CD8-positive, alpha-beta memory T cell (primary cell): ENCODE measurements at regions not wholly inside any gene's neighbourhood (a gene's known extent, or its start where the extent isn't known, plus 50 kb on each side); places are given as distances from the start of the nearest gene placed in this dataset.
A peak's percentile ranks its signal among the peaks of the same experiment; 100 is the strongest.

Experiments
- CTCF ChIA-PET: fragments of 350-600 bp; sonication (Branson Sonifier 250); formaldehyde crosslinking; loops from one replicate; lab custom pipeline; 2021; ENCODE audit warnings: antibody characterized with exemption; lab: Charles Lee
- POLR2A ChIA-PET: fragments of 350-600 bp; sonication (Branson Sonifier 250); formaldehyde crosslinking; loops from one replicate; lab custom pipeline; 2021; ENCODE audit warnings: antibody characterized with exemption; lab: Charles Lee
- DNase-seq, 5 donors: peaks; one replicate each; pipeline versions ENCODE4 v3.0.0 to v3.0.0-alpha.2; 2020 to 2022; ENCODE audit warnings: mixed read lengths in 1 of 5
- H3K27ac ChIP-seq: one replicate; pipeline ENCODE4 v1.7.0; 2013; ENCODE audit warnings: low read depth, mild to moderate bottlenecking, low read length, moderate library complexity
- H3K27me3 ChIP-seq: 2 replicates; pipeline ENCODE4 v1.7.0; 2013; ENCODE audit warnings: low read length, mild to moderate bottlenecking; ENCODE audit not compliant: insufficient read depth, poor library complexity, severe bottlenecking
- H3K36me3 ChIP-seq: 2 replicates; pipeline ENCODE4 v1.7.0; 2013; ENCODE audit warnings: mild to moderate bottlenecking, low read length, moderate library complexity; ENCODE audit not compliant: insufficient read depth
- H3K4me1 ChIP-seq: 2 replicates; pipeline ENCODE4 v1.7.0; 2013; ENCODE audit warnings: mild to moderate bottlenecking, low read length, moderate library complexity; ENCODE audit not compliant: insufficient read depth
- H3K4me3 ChIP-seq: 2 replicates; pipeline ENCODE4 v1.7.0; 2013; ENCODE audit warnings: mild to moderate bottlenecking, low read length
- H3K9me3 ChIP-seq: 2 replicates; pipeline ENCODE4 v1.7.0; 2013; ENCODE audit warnings: mild to moderate bottlenecking, low read length
- H3K27ac Mint-ChIP-seq, 8 donors: one replicate each; pipeline ENCODE4 v1.8.0; 2020 to 2021; ENCODE audit warnings: mixed read lengths in 8 of 8, mild to moderate bottlenecking in 6 of 8, inconsistent platforms in 3 of 8, moderate library complexity in 3 of 8
- H3K27me3 Mint-ChIP-seq, 2 donors: one replicate each; pipeline ENCODE4 v1.8.0; 2020 to 2021; ENCODE audit warnings: mixed read lengths in 2 of 2, mild to moderate bottlenecking in 1 of 2, moderate library complexity in 1 of 2
- H3K36me3 Mint-ChIP-seq, 3 donors: one replicate each; pipeline ENCODE4 v1.8.0; 2020 to 2021; ENCODE audit warnings: mixed read lengths in 3 of 3, inconsistent platforms in 1 of 3, mild to moderate bottlenecking in 1 of 3
- H3K4me1 Mint-ChIP-seq, 3 donors: one replicate each; pipeline ENCODE4 v1.8.0; 2020 to 2021; ENCODE audit warnings: mixed read lengths in 3 of 3, inconsistent platforms in 1 of 3, mild to moderate bottlenecking in 1 of 3
- H3K4me3 Mint-ChIP-seq, 7 donors: one replicate each; pipeline ENCODE4 v1.8.0; 2020 to 2021; ENCODE audit warnings: mixed read lengths in 7 of 7, mild to moderate bottlenecking in 6 of 7, moderate library complexity in 4 of 7, inconsistent platforms in 2 of 7
- H3K9me3 Mint-ChIP-seq, 5 donors: one replicate each; pipeline ENCODE4 v1.8.0; 2020 to 2022; ENCODE audit warnings: mixed read lengths in 5 of 5, mild to moderate bottlenecking in 3 of 5, moderate library complexity in 2 of 5, inconsistent platforms in 1 of 5

- H3K27me3 Mint-ChIP-seq = peaks cover 1 to 3% of the 10 kb centered on the region in 2 donors
- Histone ChIP-seq H3K36me3 (no peaks in the 10 kb centered on the region), H3K27me3 (no peaks in the 10 kb centered on the region), H3K9me3 (no peaks in the 10 kb centered on the region), H3K4me3 (no peak overlapping the region), H3K4me1 (no peaks in the 10 kb centered on the region), H3K27ac (no peak overlapping the region)
- H3K9me3 Mint-ChIP-seq = no peaks in the 10 kb centered on the region
- no peak overlapping the region for H3K4me3 Mint-ChIP-seq
- H3K4me1 Mint-ChIP-seq = no peaks in the 10 kb centered on the region
- POLR2A ChIA-PET = no interaction called here
- CTCF ChIA-PET = interaction anchor here (1.4 kb wide), 1 partner anchor 11 kb away, joined by 3 read pairs; no protein-coding TSS in a partner anchor
- H3K27ac Mint-ChIP-seq = no peak overlapping the region
- no peak for DNase-seq
- H3K36me3 Mint-ChIP-seq = no peaks in the 10 kb centered on the region
These were observed 129.7 kb upstream of the GSE1 start for GRCh38 chr16:85483424-85483823.

DNA sequence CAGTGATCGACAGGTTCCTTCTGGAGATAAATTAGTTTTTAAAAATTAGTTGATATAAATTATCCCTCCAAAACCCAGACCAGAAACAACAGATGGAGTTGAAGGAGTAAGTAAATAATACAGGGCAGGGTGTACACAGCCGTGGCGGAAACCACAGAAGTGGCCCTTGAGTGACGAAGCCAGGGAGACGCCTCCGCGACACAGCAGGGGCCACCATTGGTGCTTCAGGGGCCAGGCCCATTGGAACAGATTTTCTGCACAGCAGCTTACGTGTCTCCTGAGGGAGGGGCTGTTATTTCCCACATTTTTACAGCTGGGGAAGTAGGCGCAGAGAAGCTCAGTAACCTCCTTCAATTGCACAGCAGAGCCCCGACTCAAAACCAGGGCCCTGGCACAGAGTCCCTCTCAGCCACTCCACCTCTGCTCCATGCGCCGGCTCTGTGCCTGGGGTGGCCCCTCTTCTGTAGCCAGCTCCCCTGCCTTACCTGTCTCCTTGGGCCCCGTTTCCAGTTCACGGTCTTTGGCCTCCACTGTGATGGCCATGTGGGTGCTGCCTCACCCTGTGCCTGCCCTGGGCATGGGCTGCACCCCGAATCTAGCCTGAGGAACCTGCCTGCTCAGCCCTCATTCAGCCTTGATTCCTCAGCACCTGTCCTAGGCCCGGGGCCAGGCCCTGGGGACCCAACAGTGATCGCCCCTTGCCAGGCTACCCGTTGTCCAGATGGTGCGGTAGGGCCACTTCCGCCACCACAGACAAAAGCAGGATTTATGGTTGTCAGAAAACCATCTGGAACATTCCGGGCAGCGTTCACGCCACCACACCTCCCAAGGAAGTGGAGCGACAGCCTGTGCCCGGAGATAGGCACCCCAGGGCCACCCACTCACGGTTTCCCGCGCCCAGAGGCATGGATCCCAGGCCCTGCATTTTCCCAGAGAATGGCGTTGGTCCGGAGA, 128.5 kb upstream of the GSE1 start:
- Histone ChIP-seq H3K27ac (no peak overlapping the region), H3K4me3 (no peak overlapping the region), H3K36me3 (no peaks in the 10 kb centered on the region), H3K27me3 (no peaks in the 10 kb centered on the region), H3K9me3 (no peaks in the 10 kb centered on the region), H3K4me1 (no peaks in the 10 kb centered on the region)
- CTCF ChIA-PET = interaction anchor here (1.4 kb wide), 1 partner anchor 10 kb away, joined by 3 read pairs; no protein-coding TSS in a partner anchor
- no peak for DNase-seq
- Mint-ChIP-seq H3K36me3 (no peaks in the 10 kb centered on the region), H3K9me3 (no peaks in the 10 kb centered on the region), H3K4me1 (no peaks in the 10 kb centered on the region), H3K4me3 (no peak overlapping the region), H3K27ac (no peak overlapping the region), H3K27me3 (peaks cover 0 to 3% of the 10 kb centered on the region in 2 donors)
- POLR2A ChIA-PET = no interaction called here

- no peaks in the 10 kb centered on the region for H3K4me1 ChIP-seq
- ChIA-PET CTCF (interaction anchor here (1.1 kb wide), 1 partner anchor 11 kb away, joined by 3 read pairs; no protein-coding TSS in a partner anchor), POLR2A (no interaction called here)
- Mint-ChIP-seq H3K9me3 (no peaks in the 10 kb centered on the region), H3K27me3 (peaks cover 0 to 3% of the 10 kb centered on the region in 2 donors), H3K4me3 (no peak overlapping the region), H3K4me1 (no peaks in the 10 kb centered on the region), H3K36me3 (no peaks in the 10 kb centered on the region), H3K27ac (peak overlapping the region in 1 of 8 donors; percentile 87)
- no peaks in the 10 kb centered on the region for H3K36me3 ChIP-seq
- DNase-seq = no peak
- no peaks in the 10 kb centered on the region for H3K9me3 ChIP-seq
- H3K27me3 ChIP-seq = no peaks in the 10 kb centered on the region
- H3K27ac ChIP-seq = no peak overlapping the region
- H3K4me3 ChIP-seq = no peak overlapping the region
These were observed 127.7 kb upstream of the GSE1 start for GRCh38 chr16:85485379-85485778.

- no peaks in the 10 kb centered on the region for H3K36me3 Mint-ChIP-seq
- H3K27ac Mint-ChIP-seq = no peak overlapping the region
- peaks cover 0 to 2% of the 10 kb centered on the region in 2 donors for H3K27me3 Mint-ChIP-seq
- no peaks in the 10 kb centered on the region for H3K9me3 Mint-ChIP-seq
- Histone ChIP-seq H3K4me1 (no peaks in the 10 kb centered on the region), H3K9me3 (no peaks in the 10 kb centered on the region), H3K4me3 (no peak overlapping the region), H3K36me3 (no peaks in the 10 kb centered on the region), H3K27me3 (no peaks in the 10 kb centered on the region), H3K27ac (no peak overlapping the region)
- no peak for DNase-seq
- peaks cover 0 to 4% (median 2%) of the 10 kb centered on the region in 3 donors for H3K4me1 Mint-ChIP-seq
- H3K4me3 Mint-ChIP-seq = no peak overlapping the region
- ChIA-PET POLR2A (no interaction called here), CTCF (interaction anchor here (1.1 kb wide), 1 partner anchor 10 kb away, joined by 3 read pairs; no protein-coding TSS in a partner anchor)
These were observed 126.7 kb upstream of the GSE1 start for GRCh38 chr16:85486256-85486915.

DNA sequence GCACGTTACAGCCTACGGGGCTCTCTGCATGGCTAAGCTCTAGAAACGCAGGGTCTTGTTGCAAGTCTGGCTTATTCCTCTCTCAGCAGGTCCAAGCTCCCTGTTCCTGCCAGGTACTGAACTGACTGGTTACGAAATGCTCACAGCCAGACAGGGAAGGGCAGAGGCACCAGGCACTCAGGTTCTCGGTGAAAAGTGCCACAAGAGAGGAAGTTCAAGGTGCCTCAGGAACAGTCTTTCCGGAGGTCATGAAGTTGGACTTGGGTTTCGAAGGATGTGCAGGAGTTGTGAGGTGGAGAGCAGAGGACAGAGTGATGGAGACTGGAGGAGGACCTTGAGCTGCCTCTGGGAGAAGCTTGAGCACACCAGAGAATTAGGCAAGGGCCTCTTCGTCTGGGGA, 124.7 kb upstream of the GSE1 start:
- no peak overlapping the region for H3K27ac Mint-ChIP-seq
- ChIA-PET CTCF (interaction anchor here (1.0 to 1.2 kb wide), 3 partner anchors 16 to 333 kb away, joined by 3 read pairs; no protein-coding TSS in a partner anchor), POLR2A (no interaction called here)
- Histone ChIP-seq H3K27ac (no peak overlapping the region), H3K9me3 (no peaks in the 10 kb centered on the region), H3K36me3 (no peaks in the 10 kb centered on the region), H3K4me3 (no peak overlapping the region), H3K4me1 (no peaks in the 10 kb centered on the region), H3K27me3 (no peaks in the 10 kb centered on the region)
- H3K27me3 Mint-ChIP-seq = no peaks in the 10 kb centered on the region
- H3K4me1 Mint-ChIP-seq = peaks cover 0 to 9% (median 2%) of the 10 kb centered on the region in 3 donors
- no peaks in the 10 kb centered on the region for H3K9me3 Mint-ChIP-seq
- DNase-seq = no peak
- no peaks in the 10 kb centered on the region for H3K36me3 Mint-ChIP-seq
- H3K4me3 Mint-ChIP-seq = no peak overlapping the region

DNA sequence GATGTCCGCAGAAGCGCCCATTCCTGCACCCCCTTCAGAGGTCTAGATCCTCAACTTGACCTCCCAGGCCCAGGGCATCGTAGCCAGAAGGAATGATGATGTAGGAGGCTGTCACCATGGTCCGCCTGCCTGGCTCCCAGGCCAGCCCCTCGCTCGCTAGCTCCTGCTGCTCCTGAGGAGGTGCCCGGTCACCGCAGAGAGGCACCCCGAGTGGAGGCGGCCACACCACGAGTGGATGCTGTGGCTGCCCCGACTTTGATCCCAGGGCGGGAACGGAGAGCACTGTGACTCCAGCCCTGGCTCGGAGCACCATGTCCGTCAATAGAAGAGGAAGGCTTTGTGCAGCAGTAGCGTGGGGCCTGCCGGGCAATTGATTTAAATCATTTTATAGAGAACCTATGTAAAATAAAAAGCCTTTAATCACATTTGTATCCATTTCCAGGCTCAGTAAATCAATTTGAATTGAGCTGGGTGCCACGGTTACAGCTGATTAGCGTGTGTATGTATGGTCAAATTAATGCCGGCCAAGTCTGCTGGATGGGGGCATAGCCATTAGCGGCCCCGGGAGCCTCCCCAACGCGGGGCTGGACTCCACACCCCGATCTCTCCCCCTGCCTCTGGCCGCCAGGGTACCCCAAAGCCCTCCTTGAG, 122.6 kb upstream of the GSE1 start:
- no peak for DNase-seq
- H3K27me3 ChIP-seq = no peaks in the 10 kb centered on the region
- ChIA-PET CTCF (interaction anchor here (1.0 to 2.3 kb wide), 7 partner anchors 29 to 125 kb away, joined by 3 to 17 read pairs (median 7); partner anchors contain the start of gene GSE1), POLR2A (interaction anchor here (0.7 kb wide), 1 partner anchor 110 kb away, joined by 3 read pairs; no protein-coding TSS in a partner anchor)
- H3K27ac ChIP-seq = no peak overlapping the region
- no peaks in the 10 kb centered on the region for H3K36me3 Mint-ChIP-seq
- H3K27me3 Mint-ChIP-seq = no peaks in the 10 kb centered on the region
- H3K27ac Mint-ChIP-seq = peak overlapping the region in 1 of 8 donors; percentile 65
- no peaks in the 10 kb centered on the region for H3K9me3 Mint-ChIP-seq
- no peaks in the 10 kb centered on the region for H3K4me1 ChIP-seq
- H3K4me1 Mint-ChIP-seq = peaks cover 0 to 9% (median 2%) of the 10 kb centered on the region in 3 donors
- H3K4me3 Mint-ChIP-seq = no peak overlapping the region
- H3K4me3 ChIP-seq = no peak overlapping the region
- H3K9me3 ChIP-seq = no peaks in the 10 kb centered on the region
- no peaks in the 10 kb centered on the region for H3K36me3 ChIP-seq

DNA sequence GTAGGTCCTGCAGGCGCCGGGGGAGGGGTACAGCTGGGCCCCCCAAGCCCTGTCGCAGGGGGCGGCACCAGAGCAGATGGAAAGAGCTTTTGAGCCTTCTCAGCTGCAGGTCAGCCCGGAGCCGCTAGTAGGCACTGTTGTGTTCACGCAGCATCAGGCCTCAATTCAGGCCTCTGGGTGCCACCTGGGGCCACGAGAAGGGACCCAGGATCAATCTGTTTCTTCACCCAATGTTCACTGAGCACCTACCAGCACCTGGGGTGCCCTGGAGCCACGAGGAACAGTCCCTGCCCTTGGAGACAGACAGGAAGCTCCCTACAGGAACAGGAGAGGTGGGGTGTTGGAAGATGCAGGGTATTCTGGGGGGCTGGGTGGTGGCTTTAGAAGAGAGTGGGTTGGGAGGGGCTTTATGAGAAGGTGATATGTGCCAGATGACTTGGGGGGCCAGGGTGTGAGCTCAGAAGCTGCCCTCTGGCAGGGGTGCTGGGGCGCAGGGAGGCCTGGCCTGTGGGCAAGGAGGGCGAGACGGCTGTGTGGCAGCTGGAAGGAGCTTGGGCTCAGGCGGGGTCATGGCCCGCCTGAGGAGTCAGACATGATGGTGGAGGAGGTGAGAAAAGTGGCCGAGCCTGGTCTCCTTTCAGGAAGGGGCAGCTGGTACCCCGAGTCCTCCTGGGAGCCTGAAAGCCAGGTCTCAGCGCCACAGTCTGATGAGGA, 121.9 kb upstream of the GSE1 start:
- H3K27ac Mint-ChIP-seq = peak overlapping the region in 1 of 8 donors; percentile 56
- Histone ChIP-seq H3K9me3 (no peaks in the 10 kb centered on the region), H3K4me1 (no peaks in the 10 kb centered on the region), H3K4me3 (no peak overlapping the region), H3K27ac (no peak overlapping the region), H3K27me3 (no peaks in the 10 kb centered on the region), H3K36me3 (no peaks in the 10 kb centered on the region)
- no peaks in the 10 kb centered on the region for H3K27me3 Mint-ChIP-seq
- H3K36me3 Mint-ChIP-seq = no peaks in the 10 kb centered on the region
- ChIA-PET CTCF (interaction anchor here (1.0 to 2.3 kb wide), 11 partner anchors 12 to 124 kb away, joined by 3 to 17 read pairs (median 4); partner anchors contain the start of gene GSE1), POLR2A (interaction anchor here (0.7 kb wide), 1 partner anchor 109 kb away, joined by 3 read pairs; no protein-coding TSS in a partner anchor)
- peak; percentile 16 to 52 (median 19) for DNase-seq
- H3K4me1 Mint-ChIP-seq = peaks cover 0 to 9% (median 2%) of the 10 kb centered on the region in 3 donors
- H3K9me3 Mint-ChIP-seq = no peaks in the 10 kb centered on the region
- H3K4me3 Mint-ChIP-seq = peak overlapping the region in 1 of 7 donors; percentile 15
